CD1c-positive myeloid dendritic cell (primary cell): ENCODE measurements at regions not wholly inside any gene's neighbourhood (a gene's known extent, or its start where the extent isn't known, plus 50 kb on each side); places are given as distances from the start of the nearest gene placed in this dataset.
"Not testable (repeated sequence)": the region's sequence is repeated elsewhere in the genome, so short reads cannot be mapped to it uniquely, and the experiment has no call there.

Source experiments
- DNase-seq: peaks from one replicate; pipeline ENCODE4 v3.0.0-alpha.2; 2016; ENCODE audit errors: extremely low spot score

- DNase-seq: no peak
These were observed 106.7 kb downstream of the RAP2B start for GRCh38 chr3:153268564-153269279.

GRCh38 chr3:153269730-153270129 lies 107.7 kb downstream of the RAP2B start:
- DNase-seq: no peak

GRCh38 chr3:153273217-153273616 lies 111.2 kb downstream of the RAP2B start:
- no peak for DNase-seq

GRCh38 chr3:153273767-153274435 lies 111.9 kb downstream of the RAP2B start:
- DNase-seq: no peak

- no peak for DNase-seq
These were observed 112.5 kb downstream of the RAP2B start for GRCh38 chr3:153274561-153274960.

- no peak for DNase-seq
These were observed 113.5 kb downstream of the RAP2B start for GRCh38 chr3:153275514-153275913.

GRCh38 chr3:153277029-153277428 lies 115.0 kb downstream of the RAP2B start:
- DNase-seq: no peak

- DNase-seq: not testable (repeated sequence)
These were observed 119.4 kb downstream of the RAP2B start for GRCh38 chr3:153281236-153281997.

- no peak for DNase-seq
These were observed 120.3 kb downstream of the RAP2B start for GRCh38 chr3:153282355-153282754.

- peak; percentile 89 for DNase-seq
These were observed 122.4 kb downstream of the RAP2B start for GRCh38 chr3:153284282-153284938.

- peak; percentile 55 for DNase-seq
These were observed 123.2 kb downstream of the RAP2B start for GRCh38 chr3:153285194-153285641.

GRCh38 chr3:153285982-153286381 lies 124.0 kb downstream of the RAP2B start:
- peak; percentile 47 for DNase-seq

- peak; percentile 48 for DNase-seq
These were observed 125.0 kb downstream of the RAP2B start for GRCh38 chr3:153287017-153287416.

GRCh38 chr3:153289334-153289808 lies 127.3 kb downstream of the RAP2B start:
- DNase-seq: peak; percentile 79

- DNase-seq: peak; percentile 22
These were observed 128.4 kb downstream of the RAP2B start for GRCh38 chr3:153290268-153291015.

GRCh38 chr3:153291059-153291685 lies 129.1 kb downstream of the RAP2B start:
- peak; percentile 52 for DNase-seq

- DNase-seq: peak; percentile 60
These were observed 131.2 kb downstream of the RAP2B start for GRCh38 chr3:153293265-153293664.

- no peak for DNase-seq
These were observed 133.9 kb downstream of the RAP2B start for GRCh38 chr3:153295901-153296300.

- DNase-seq: no peak
These were observed 143.2 kb downstream of the RAP2B start for GRCh38 chr3:153305189-153305588.

- no peak for DNase-seq
These were observed 149.5 kb downstream of the RAP2B start for GRCh38 chr3:153311541-153311940.
